ENCODE measurements at regions not wholly inside any gene's neighbourhood (a gene's known extent, or its start where the extent isn't known, plus 50 kb on each side); places are given as distances from the start of the nearest gene placed in this dataset.

DNA sequence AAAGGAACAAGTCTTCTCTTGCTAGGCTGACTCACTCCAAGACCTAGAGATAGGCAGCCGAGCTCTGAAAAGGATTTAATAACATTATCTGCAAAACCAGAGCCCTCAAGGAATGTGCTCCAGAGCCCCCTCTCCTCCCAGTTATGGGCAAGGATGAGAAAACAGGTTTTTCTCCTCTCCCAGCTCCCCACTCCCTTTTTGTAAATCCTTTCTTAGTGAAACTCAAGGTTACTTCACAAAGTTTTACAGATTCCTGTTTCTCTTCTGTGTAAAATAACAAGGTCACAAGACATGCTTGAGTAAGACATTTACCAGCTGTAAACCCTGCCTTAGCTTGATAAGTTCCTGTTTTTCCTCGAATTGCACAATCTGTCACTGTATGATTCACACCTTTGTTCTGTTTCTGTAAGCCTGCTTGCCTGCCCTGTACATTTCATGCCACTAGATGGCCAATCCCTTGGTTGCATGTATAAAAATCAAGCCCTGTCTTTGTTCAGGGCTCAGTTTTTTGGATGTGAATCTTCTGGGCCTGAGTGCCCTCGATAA, 489.4 kb downstream of the KCNA4 start:
- TF ChIP-seq, protein P1, sequence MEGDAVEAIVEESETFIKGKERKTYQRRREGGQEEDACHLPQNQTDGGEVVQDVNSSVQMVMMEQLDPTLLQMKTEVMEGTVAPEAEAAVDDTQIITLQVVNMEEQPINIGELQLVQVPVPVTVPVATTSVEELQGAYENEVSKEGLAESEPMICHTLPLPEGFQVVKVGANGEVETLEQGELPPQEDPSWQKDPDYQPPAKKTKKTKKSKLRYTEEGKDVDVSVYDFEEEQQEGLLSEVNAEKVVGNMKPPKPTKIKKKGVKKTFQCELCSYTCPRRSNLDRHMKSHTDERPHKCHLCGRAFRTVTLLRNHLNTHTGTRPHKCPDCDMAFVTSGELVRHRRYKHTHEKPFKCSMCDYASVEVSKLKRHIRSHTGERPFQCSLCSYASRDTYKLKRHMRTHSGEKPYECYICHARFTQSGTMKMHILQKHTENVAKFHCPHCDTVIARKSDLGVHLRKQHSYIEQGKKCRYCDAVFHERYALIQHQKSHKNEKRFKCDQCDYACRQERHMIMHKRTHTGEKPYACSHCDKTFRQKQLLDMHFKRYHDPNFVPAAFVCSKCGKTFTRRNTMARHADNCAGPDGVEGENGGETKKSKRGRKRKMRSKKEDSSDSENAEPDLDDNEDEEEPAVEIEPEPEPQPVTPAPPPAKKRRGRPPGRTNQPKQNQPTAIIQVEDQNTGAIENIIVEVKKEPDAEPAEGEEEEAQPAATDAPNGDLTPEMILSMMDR (conservative IDR thresholded peaks at IDR 0.05; ENCODE audit: low read depth, low read length), result peak; percentile 71
- no peak overlapping the region for H3K4me3 ChIP-seq (ENCODE audit: low read depth, low read length)
- peak; percentile 94 for DNase-seq (ENCODE audit: low read depth)

DNA sequence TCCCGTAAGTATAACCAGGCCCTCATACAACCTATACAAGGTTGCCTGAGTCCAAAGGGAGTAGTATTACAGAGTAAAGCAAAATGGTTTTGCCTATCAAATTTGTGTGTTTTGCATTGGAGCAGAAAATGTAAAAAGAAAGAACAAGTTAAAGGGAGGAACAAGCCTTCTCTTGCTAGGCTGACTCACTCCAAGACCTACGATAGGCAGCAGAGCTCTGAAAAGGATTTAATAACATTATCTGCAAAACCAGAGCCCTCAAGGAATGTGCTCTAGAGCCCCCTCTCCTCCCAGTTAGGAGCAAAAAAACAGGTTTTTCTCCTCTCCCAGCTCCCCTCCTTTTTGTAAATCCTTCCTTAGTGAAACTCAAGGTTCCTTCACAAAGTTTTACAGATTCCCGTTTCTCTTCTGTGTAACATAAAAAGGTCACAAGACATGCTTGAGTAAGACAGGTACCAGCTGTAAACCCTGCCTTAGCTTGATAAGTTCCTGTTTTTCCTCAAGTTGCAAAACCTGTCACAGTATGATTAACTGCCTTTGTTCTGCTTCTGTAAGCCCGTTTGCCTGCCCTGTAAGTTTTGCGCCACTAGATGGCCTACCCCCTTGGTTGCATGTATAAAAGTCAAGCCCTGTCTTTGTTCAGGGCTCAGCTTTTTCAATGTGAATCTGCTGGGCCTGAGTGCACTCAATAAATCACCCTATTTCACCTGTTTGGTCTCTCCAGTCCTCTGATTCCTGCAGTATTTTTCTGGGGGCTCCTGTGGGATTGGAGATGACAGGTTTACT, 498.2 kb downstream of the KCNA4 start:
- peak; percentile 4 for DNase-seq (ENCODE audit: low read depth)
- TF ChIP-seq, protein P1 (conservative IDR thresholded peaks at IDR 0.05; ENCODE audit: low read depth, low read length), result peak; percentile 14
- H3K4me3 ChIP-seq (ENCODE audit: low read depth, low read length), result no peak overlapping the region

DNA sequence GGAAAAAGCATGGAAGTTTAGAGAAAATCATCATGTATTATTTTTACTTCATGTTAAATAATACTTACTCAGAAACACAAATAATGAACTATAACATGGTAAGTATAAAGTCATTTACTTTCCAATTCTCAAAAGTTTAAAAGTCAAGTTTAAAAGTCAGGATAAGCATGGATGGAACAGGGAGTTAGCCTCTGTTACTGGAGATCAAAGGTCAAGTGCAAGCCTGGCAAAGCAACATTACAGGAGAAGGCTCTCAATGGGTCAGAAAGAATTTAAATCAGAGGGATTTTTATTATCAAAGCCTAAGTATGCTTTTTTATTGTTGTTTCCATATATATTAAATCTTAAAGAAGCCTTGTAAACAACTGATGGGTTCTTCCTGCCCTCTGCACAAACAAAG, 505.4 kb downstream of the KCNA4 start:
- no peak overlapping the region for H3K4me3 ChIP-seq (ENCODE audit: low read depth, low read length)
- TF ChIP-seq, protein P1 (conservative IDR thresholded peaks at IDR 0.05; ENCODE audit: low read depth, low read length), result no peak
- no peak for DNase-seq (ENCODE audit: low read depth)

DNA sequence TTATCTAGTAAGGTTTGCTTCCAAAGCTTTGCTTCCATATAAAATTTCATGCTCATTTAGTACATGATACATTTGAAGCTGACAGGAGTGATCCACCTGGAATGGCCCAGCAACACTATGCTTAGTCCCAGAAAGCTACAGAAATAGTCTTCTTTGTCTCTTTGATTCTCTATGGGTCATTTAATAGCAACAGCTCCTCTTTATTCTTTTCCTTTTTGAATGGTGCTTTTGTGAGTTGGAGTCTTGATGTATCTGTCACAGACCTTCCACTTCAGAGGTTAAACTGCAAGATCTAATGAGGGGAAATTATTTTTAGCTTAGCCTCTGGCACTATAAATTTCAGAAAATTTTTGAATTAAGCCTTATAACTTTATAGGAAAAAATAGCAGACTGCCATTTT, 509.5 kb downstream of the KCNA4 start:
- no peak overlapping the region for H3K4me3 ChIP-seq (ENCODE audit: low read depth, low read length)
- DNase-seq (ENCODE audit: low read depth), result no peak
- TF ChIP-seq, protein P1 (conservative IDR thresholded peaks at IDR 0.05; ENCODE audit: low read depth, low read length), result no peak

DNA sequence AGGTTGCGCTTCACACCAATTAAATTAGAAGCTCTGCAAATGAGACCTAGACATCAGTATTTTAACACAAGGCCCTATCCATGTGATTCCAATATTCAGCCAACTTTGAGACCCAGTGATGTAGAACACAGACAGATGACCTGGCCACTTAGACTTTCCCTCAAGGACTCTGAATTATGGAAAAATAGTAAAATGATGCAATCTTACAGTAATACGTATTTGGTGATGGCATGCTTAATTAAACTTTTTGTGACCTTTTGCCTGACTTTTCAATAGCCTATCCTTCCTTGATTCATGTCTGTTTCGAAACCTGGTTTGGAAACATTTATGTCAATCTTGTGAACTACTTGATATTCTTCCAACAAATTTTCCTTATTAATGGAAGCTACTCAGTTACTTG, 521.2 kb downstream of the KCNA4 start:
- TF ChIP-seq, protein P1 (conservative IDR thresholded peaks at IDR 0.05; ENCODE audit: low read depth, low read length), result no peak
- H3K4me3 ChIP-seq (ENCODE audit: low read depth, low read length), result no peak overlapping the region
- DNase-seq (ENCODE audit: low read depth), result peak; percentile 2

DNA sequence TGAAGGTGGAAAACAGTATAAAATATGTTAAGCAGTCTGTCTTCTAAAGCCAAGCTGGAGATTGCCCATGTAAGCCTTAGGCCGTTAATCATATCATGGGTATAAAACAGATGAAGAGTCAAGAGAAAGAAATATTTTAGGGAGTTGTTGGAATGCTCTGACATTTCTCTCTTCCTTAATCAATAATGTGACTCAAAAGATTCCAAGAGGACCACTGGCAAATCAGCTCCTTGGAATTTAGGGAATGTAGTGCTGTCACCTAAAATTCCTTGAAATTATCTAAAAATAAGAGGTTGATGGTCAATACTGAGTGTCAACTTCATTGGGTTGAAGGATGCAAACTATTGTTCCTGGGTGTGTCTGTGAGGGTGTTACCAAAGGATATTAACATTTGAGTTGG, 525.9 kb downstream of the KCNA4 start:
- no peak overlapping the region for H3K4me3 ChIP-seq (ENCODE audit: low read depth, low read length)
- DNase-seq (ENCODE audit: low read depth), result no peak
- TF ChIP-seq, protein P1 (conservative IDR thresholded peaks at IDR 0.05; ENCODE audit: low read depth, low read length), result no peak

DNA sequence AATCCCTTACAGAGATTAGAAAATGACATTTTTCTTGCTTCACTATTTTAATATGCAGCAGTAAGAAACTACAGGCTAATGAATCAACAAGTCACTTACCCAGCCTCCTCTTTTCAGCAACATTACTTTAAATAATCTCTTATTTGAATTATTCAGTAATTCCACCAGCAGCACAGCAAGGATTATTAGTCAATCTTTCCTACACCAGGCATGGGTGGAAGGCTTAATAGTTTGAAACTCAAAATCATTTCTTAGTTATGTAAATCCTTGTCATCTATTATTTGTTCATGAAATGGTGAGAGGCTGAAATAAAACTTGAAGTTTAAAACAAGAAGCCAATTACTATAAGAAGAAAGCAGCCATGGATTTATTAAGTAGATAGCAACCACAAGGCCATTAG, 530.5 kb downstream of the KCNA4 start:
- H3K4me3 ChIP-seq (ENCODE audit: low read depth, low read length), result no peak overlapping the region
- TF ChIP-seq, protein P1 (conservative IDR thresholded peaks at IDR 0.05; ENCODE audit: low read depth, low read length), result no peak
- DNase-seq (ENCODE audit: low read depth), result no peak

All from choroid plexus epithelial cell (primary cell).